ENCODE measurements at regions not wholly inside any gene's neighbourhood (a gene's known extent, or its start where the extent isn't known, plus 50 kb on each side); places are given as distances from the start of the nearest gene placed in this dataset.
"Not testable (repeated sequence)": the region's sequence is repeated elsewhere in the genome, so short reads cannot be mapped to it uniquely, and the experiment has no call there.

DNA sequence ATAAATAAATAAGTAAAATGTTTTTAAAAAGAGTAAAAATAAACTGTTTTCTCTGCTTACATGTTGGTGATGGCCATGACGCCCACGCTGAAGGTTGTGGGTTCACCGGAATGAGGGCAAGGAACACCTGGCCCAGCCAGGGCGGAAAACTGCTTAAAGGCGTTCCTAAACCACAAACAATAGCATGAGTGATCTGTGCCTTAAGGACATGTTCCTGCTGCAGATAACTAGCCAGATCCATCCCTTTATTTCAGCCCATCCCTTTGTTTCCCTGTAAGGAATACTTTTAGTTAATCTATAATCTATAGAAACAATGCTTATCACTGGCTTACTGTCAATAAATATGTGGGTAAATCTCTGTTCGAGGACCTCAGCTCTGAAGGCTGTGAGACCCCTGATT, 63.3 kb upstream of the CEP78 start:
- not testable (repeated sequence) for FAIRE-seq

DNA sequence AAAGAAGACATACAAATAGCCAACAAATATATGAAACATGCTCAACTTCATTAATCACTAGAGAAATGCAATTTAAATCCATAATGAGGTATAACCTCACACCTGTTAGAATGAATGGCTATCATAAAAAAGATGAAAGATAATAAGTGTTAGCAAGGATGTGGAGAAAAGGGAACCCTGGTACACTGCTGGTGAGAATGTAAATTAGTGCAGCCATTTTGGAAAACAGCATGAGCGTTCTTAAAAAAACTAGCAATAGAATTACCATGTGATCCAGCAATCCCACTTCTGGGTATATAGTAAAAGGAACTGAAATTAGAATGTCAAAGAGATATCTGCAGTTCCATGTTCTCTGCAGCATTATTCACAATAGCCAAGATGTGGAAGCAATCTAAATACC, 64.2 kb upstream of the CEP78 start:
- FAIRE-seq: no peak

DNA sequence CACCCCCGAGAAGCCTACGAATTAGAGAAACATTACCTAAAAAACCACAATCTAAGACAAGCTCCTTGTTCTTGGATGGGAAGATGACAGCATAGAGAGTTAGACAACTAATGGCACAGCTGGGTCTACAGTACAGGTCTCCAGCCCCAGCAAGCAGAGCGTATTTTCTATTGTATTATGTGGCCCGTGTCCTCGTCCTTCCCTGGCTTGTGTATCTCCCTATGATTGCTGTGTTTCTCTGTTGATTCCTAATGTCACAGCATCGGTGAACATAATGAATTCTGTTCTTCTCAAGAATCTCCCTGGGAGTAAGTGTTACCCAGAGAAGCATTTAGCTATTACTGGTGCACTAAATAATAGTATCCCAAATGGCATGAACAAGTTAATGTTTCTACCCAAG, 66.8 kb upstream of the CEP78 start:
- no peak for FAIRE-seq

DNA sequence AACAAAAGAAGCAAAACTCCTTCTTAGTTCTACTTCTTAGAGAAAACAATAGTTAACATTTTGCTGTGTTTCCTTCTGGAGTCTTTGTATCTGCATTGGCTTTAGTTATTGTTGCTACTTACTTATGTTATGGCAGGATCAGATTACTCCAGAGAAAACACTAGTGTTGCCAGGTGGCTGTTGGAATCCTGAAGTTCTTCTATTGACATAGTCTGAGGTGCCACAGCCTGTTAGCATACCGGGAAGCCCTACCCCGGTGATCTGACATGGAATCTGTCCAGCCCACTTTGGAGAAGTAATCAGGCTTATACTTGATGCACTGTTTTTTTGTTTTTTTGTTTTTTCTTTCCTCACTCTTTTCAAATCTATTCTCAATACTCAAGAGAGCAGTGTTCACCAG, 68.5 kb upstream of the CEP78 start:
- no peak for FAIRE-seq

DNA sequence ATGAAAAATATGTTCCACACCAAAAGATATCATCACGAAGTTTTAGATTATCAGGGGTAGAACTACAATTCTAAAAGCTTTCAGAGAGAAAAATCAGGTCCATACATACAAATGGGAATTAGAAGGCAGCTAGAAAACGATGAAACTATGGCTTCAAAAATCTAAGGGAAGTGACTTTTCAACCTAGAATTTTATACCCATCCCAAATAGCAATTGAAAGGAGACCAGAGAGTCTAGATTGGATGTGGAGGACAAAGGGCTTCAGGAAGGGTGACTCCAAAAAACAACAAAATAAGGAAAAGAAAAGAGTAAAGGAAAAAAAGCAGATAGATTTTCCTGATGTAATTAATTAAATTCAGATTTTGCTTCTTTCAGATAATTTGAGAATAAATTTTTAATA, 72.0 kb upstream of the CEP78 start:
- no peak for FAIRE-seq

DNA sequence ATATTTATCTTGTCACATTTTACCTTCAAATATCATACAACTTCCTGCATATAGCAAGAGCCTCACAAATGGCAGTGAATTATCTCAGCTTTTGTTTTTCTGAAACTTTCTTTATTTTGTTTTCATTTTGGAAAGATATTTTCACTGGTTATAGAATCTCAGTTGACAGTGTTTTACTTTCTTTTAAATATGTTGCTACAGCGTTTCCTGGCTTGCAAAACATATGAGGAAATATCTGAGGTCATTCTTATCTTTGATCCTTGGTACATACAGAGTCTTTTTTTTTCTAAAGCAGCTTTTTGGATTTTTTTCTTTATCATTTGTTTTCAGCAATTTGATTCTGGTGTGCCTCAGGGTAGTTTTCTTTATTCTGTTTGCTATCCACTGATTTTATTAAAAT, 77.6 kb upstream of the CEP78 start:
- no peak for FAIRE-seq

DNA sequence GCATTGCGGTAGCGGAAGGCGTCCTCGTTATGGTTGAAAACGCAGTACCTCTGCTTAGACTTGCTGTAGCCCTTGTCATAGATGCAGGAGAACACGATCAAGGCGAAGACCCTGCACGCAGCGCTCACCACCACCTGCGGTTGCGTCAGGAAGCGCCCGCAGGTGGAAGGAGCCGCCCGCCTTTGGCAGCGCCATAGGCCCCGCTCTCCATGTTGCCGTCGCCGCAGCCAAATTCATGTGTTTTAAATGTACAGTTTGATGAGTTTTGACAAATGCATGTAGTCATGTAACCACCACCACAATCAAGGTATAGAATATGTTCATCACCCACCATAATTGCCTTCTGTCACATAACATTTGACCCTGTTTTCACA, 84.9 kb upstream of the CEP78 start:
- FAIRE-seq: no peak

DNA sequence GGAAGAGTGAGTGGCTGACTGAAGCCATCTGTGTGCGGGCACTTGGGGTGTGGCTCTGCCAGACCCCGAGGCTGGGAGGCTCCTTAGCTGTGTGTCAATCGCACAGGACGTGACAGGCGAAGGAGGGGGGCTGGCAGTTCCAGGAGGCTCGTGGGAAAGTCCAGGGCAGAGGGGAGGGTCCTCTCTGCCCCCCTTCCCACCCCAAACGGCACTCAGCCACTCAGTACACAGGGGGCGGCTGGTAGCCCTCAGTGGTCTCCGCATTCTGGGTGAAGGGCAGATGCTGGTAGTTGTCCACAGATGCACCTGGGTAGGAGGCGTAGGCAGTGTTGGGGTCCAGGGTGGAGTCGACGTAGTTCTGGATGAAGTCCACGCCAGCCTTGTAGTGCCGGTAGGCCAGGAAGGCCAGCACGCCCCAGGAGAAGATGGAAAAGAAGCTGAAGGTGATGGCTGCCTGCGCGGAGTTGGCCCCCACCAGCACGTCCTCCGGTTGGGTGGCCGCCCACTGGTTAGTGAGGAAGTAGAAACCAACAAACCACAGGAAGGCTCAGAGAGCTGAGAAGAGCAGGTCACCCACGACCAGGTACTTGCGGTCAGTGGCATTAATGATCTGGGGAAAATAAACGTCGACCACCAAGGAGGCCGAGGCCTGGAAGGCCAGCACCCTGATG, 85.4 kb upstream of the CEP78 start:
- no peak for FAIRE-seq

DNA sequence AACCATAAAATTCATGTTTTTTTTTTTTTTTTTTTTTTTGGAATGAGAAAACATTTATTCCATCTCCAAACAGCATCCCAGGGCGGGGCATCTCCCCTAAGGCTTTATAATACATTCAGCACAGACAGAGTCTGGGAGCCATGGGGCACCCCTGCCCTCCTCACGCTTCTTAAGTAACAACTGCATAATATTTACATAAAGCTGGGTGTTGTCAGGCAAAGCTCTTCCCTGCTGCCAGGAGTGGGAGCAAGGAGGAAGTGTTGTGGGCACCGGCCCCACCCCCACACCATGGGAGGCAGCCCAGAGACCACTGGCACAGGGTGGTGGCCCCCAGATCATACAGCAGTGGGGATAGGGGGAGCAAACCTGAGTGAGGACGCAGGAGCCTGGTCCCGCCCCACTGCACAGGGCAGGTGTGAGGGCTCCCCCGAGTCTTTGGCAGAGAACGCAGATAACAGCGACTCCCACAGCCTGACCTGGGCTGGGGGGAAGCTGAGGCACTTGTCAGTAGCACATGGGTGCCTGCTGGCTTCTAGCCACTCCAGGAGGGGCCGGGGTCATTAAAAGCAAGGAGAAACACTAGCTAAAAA, 86.1 kb upstream of the CEP78 start:
- FAIRE-seq: no peak

DNA sequence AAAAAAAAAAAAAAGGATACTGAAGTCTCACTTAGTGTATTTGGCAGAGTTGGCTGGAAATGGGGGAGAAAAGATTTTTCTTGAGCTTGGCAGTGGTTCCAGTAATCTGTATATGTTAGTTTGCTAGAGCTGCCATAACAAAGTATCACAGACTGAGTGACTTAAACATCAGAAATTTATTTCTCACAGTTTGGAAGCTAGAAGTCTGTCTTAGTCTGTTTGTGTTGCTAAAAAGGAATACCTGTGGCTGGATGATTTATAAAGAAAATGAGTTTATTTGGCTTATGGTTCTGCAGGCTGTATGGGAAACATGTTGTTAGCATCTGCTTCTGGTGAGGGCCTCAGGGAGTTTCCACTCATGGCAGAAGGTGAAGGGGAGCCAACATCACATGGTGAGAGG, 89.6 kb upstream of the CEP78 start:
- FAIRE-seq: no peak

DNA sequence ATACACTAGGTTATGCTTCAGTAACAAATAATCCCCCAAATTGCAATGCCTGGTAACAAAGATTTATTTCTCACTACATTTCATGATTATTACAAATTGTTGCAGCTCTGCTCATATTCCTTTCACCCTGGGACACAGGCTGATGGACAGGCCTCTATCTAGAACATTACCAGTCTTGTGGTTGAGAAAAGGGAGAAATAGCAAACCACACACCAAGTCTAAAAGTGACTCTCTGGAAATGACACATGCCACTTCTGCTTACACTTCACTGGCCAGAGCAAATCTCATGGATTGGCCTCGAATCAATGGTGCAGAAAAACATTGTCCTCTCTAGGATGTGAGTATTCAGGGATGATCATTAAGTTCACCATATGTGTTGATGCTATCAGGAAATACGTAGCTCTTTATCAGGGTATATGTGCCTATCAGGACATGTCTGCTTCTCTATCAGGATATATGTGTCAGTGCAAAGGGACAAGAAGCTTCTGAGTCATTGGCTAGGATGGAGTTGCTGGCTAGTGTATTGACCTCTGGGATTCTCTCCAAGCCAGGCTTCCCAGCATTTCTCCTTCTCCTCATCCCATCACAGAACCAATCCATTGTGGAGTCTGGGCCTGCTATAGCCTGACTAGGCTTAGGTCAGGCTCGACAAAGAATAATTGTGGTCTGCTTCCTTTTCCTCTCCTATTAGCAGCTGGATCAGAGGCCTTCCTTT, 91.1 kb upstream of the CEP78 start:
- no peak for FAIRE-seq

DNA sequence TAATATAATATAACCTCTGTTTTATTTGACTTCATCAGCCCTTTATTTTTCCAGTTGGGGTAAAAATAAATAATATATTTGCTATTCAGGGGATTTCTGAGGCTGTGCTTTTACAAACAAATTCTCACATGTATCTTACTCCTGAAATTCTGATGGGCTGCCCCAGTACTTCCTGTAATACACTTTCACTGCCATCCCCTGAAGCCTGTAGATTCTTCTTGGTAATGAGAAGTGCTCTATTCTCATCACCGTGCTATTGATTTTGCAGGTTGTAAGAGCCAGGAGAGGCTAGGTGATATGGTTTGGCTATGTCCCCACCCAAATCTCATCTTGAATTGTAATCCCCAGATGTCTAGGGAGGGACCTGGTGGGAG, 91.9 kb upstream of the CEP78 start:
- no peak for FAIRE-seq

DNA sequence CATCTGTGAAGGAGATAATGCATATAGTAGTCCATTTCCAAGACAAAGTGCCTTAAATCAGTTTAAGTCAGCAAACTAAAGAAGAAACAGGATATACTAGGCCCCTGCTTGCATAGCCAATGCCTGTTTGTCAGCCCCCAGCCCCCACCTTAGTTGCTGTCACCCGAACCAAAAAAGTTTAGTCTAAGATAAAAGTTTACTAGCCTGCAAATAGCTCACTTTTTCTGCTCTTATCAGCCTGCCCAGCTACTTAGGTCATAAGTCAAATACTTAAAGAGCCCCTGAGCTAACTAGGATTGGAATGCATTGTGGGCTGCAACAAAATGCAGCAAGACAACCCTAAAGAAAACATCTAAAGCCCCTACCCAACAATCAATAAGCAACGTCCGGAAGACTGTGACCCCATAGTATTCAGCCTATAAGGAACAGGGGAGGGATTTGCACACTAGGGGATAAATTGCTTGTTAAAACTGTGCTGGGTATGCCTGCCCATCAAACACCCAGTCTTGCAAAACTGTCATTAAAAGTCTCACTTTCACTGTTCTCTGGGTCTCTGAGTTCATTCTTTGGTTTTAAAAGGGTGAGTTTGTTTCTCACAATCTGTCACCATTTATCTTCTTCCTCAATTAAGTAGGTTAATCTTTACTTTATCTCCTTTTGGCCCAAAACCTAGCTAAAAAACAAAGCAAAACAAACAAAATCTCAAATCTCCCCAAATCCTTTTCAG, 92.4 kb upstream of the CEP78 start:
- FAIRE-seq: no peak

DNA sequence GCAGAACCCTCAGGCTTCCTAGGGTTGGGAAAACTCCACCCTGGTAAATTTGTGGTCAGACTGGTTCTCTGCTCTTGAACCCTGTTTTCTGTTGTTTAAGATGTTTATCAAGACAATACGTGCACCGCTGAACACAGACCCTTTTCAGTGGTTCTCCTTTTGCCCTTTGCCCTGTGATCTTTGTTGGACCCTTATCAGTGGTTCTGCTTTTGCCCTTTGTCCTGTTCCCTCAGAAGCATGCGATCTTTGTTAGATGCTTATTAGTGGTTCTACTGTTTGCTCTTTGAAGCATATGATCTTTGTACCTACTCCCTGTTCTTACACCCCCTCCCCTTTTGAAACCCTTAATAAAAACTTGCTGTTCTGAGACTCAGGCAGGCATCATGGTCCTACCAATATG, 93.6 kb upstream of the CEP78 start:
- not testable (repeated sequence) for FAIRE-seq

DNA sequence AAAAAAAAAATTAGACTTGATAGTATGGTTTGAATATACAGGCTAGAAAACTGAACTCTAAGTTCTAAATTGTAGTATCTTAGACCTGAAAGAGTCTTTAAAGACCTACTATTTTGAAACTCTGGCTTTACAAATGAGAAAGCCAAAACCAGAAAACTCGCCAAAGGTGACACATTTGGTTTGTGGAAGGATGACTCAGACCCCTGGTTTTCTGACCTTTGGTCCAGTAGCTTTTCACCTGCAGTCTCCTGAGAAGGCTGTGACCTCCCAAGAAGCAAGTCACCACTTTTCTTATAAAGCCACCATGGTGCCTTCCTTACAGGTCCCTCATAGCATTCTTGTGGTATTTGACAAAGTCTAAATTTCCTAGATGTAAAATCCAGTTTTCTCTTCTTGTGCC, 102.1 kb upstream of the CEP78 start:
- FAIRE-seq: no peak

DNA sequence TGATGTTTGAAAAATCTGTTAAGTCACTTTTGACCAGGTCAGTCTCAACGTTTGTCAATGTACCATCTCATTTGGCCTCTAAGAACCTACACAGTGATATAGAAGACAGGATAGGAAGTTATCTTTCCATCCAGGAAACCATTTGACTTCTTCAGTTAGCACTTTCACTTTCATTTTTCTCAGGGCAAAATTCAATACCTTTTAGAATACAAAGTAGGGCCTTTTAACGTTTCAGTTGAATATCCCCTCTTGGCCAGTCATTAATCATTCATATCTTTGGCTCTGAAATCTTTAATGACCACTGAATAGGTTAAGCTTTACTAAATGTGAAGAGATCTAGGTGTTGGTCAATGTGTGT, 101.1 kb upstream of the GNAQ start:
- FAIRE-seq: no peak

DNA sequence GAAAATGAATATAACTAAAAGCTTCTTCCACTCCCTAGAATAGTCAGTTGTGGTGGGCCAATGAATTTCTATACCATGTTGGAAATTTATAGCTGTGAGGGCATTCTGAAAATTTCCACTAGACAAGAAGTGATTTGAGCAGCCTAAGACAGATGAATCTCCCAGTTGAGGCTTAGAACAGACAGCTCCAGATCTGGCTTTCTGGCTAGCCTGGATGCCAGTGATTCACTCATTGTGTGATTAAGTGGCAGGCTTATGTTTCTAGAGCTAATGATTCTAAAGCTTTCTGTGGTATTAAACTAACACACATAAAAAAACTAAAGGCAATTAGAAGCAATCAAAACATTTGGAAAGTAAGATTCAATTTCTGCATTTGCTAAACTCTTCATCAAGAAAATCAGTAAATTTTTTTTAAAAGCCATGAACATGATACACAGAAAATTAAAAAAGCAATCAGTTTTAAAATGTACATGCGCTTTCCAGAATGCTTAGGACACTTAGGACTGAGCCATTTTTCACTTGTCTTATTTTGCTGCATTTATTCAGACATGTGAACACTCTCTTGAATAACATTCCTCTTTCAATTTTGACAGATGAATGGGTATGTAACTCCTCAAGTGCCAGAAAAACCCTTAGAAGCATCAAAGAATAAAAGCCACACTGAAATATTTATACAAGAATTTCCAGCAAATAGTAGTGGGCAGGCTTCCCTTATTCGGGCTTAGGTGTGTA, 100.5 kb upstream of the GNAQ start:
- FAIRE-seq: no peak

DNA sequence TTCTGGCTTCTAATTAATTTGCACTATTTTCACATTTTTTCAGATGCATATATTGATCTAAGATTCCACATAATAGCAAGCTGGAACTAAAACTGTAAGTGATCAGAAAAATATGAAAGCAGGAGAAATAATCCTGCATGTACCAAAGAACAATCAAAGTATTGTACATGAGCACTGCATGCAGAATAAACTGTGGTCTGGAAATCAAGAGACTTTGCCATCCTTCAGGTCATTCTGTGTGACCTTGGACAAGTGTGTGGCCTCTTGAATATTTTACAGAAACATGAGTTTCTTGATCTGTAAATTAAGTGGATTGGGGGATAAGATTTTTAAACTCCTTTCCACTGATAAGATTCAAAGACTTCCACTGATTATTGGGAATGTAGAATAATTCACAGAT, 99.2 kb upstream of the GNAQ start:
- FAIRE-seq: no peak

DNA sequence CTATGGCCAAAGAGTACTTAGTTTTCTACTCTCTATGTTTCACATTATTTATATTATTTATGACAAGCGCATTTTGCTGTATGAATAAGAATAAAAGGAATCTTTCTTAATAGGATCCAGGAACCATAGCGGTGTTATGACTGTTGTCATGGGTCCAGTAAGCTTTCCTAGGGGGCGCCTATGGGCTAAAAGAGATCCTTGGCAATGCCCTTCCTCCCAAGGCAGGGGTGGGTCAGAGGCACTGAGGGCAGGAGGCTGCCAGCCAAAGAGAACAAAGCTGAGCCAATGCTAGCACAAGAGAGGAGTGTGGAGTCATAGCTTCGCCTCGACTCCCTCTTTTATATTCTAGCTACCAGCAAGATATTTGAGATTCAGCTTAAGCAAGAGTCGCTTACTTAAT, 98.4 kb upstream of the GNAQ start:
- no peak for FAIRE-seq

DNA sequence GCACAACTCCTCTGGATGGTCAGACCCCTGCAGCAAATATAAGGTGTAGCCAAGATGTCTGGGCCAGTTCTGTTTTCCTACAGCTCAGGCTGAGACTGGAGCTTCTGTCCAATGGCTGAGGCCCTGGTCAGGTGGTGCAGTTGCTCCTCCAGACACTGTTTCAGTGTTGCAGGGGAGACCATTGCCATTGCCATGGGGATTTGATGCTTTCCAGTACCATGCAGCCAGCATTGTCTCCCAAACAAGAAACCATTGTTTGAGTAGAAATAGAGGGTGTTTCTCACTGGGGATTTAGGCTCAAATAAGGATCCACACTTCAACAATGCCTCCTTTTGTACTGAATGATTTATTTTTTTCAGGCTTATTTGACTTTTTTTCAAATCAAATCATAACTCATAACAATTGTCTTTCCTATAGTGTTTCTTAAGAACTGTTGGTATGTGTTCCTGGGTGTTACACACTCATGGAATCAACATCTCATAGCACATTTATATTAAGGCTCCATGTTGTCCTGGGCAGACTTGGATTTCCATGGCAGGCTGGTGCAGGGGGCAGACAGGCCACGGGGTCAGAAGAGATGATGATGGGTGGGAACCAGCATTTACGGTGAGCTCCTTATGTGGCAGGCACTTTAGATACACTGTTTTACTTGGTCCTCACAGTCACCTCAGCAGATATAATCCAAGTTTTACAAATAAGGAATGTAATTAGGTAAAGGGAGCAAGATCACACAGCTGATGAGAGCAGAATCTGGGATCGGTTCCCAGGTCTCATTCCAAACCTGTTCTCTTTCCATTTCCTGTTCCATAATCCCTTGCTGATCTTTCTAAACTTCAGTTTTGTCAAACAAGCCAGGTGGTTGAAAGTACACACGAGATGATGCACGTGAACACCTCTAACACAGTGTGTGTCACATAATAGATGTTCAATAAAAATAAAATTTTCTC, 95.9 kb upstream of the GNAQ start:
- no peak for FAIRE-seq

DNA sequence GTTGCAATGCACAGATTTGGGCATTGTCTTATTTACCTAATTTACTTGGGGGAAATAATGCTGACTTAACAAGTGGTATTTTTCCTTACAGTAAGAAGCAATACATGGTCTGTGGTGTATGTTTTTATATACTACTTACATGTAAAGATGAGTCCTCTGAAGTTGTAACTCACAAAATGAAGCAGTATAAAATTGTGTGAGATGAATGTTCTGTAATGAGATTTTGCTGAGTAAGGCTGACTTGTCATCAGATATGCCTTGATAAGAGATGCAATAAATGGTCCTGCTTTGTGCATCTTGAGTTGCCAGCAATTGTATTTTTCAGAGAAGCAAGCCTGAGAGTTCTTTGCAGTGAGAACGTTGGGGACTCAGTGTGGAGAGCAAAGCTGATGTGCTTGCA, 92.2 kb upstream of the GNAQ start:
- FAIRE-seq: no peak

DNA sequence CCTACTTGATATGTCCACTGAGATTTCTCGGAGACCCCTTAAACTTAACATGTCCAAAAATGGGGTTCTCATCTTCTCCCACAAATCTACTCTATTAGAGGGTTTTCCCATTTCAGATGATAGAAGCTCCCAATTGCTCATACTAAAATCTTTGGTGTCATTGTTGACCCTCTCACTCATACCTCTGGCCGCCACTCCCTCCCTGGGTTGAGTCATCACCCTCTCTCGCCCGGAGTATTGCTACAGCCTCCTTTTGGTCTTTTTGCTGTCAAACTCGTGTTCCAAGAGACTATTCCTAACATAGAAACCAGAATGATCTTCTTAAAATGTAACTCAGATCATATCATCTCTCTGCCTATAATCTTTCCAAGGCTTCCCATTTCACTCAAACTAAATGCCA, 91.0 kb upstream of the GNAQ start:
- no peak for FAIRE-seq

Measured in G401.6 (cell line).